COLO829 (cell line): ENCODE measurements at regions not wholly inside any gene's neighbourhood (a gene's known extent, or its start where the extent isn't known, plus 50 kb on each side); places are given as distances from the start of the nearest gene placed in this dataset.
"Not testable (repeated sequence)": the region's sequence is repeated elsewhere in the genome, so short reads cannot be mapped to it uniquely, and the experiment has no call there.

ENCODE experiments used
- DNase-seq: peaks from one replicate; pipeline ENCODE4 v3.0.0; 2012; ENCODE audit warnings: low spot score

DNA sequence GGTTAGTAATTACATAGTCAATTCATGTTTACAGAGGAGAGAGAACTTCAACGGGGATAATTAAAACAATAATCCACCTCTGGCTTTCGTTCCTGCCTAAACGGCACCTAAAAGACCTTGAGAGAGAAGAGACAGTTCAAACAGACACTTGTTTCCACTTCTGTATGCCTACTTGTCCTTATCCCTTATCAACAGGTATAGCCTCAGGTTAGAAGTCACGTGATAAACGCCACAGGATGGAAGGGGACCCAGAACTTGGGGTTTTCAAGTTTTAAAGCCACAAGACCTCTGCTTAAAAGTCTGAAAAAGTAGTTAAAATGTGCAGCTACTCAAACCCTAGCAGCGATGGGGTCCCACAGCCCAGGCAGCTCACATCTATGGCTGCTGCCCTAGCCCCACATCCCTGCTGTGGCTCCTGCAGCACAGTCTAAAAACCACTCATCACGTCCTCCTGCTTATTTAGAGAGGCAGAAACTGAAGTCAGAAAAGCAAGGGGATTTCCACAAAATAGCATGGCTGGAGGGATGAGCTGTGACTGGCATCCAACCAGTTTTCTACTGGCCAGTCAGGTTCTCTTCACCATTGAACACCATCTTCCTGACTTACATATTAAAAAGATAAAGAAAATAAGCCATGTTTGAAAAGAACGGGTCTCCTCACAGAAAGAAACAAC is 51.2 kb upstream of the SEC16B start:
- no peak for DNase-seq

- no peak for DNase-seq
Measured at GRCh38 chr1:178021950-178022349, 52.1 kb upstream of the SEC16B start.

DNA sequence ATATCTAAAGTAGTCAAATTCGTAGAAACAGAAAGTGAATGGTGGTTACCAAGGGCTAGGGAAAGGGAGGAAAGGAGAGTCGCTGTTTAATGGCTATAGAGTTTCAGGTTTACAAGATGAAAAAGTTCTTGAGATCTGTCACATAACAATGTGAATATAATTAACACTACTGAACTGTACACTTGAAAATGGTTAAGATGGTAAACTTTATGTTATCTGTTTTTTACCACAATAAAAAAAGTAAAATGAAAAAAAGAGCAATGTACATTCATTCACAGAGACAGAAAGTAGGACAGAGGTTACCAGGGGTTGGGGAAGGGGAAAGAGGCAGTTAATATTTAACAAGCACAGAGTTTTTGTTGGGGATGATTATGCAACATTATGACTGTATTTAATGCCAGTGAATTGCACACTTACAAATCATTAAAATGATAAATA is 53.3 kb upstream of the SEC16B start:
- no peak for DNase-seq

DNA sequence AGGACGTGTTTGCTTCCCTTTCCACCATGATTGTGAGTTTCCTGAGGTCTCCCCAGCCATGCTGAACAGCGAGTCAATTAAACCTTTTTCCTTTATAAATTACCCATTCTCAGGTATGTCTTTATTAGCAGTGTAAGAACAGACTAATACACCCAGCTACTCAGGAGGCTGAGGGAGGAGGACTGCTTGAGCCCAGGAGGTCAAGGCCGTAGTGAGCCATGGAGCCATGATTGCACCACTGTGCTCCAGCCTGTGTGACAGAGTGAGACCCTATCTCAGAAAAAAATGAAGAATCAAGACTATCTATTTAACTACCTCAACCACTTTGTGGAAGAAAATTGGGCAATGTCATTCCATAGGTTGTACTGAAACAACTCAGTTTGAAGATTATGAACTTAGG is 54.6 kb upstream of the SEC16B start:
- DNase-seq: no peak

GRCh38 chr1:178025613-178026356 is 55.9 kb upstream of the SEC16B start:
- no peak for DNase-seq

- no peak for DNase-seq
Measured at GRCh38 chr1:178028841-178029481, 59.1 kb upstream of the SEC16B start.

GRCh38 chr1:178030467-178030866 is 60.6 kb upstream of the SEC16B start:
- DNase-seq: no peak

DNA sequence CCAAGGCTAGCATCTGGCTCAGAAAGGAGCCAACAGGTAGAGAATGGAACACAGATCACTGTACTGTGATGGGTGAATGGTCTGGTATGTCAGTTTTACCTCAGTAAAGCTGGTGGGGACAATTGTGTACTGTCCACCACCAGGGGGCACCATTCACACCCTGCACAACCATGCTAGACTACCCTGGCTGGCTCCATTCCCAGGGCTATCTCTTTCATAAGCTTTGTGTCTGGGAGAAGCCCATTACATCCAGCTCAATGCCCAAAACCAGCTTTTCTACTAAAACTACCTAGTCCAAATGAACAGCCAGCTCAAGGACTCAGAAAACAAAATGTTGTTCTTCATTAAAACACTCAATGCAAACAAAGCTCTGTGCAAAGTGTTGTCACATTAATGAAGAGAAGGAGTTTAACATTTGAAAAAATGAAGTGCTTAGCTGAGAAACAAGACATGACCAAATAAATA is 62.0 kb upstream of the RASAL2 start:
- DNase-seq: peak; percentile 93

DNA sequence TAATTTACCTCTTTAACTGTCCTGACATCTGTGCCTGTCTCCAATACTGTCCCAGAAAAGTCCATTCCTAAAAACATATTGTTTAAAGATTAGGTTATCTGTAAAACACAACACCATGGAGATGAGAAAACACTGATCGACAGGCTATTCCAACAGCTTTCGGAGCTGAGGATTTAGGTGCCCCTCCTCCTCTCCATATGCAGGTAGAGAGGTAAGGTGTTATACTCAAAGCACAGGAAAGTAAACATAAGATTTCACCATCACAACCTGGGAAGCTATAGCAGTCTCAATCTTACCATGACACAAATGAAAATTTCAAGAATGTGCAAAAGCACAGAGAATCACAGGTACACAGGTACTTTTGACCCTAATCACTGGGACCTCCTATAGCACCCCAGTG is 60.9 kb upstream of the RASAL2 start:
- DNase-seq: no peak

- DNase-seq: no peak
Measured at GRCh38 chr1:178034676-178035075, 59.2 kb upstream of the RASAL2 start.

DNA sequence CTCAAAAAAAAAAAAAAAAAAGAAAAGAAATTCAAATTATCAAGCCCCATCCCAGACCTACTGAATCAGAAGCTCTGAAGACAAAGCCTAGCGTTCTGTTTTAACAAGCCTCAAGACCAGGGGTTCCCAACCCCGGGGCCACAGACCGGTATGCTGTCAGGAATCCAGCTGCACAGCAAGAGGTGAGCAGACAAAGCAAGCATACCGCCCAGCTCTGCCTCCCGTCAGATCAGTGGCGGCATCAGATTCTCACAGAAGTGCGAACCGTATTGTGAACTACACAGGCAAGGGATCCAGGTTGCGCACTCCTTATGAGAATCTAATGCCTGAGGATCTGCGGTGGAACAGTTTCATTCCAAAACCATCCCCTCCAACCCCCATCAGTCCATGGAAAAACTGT is 57.8 kb upstream of the RASAL2 start:
- DNase-seq: no peak

DNA sequence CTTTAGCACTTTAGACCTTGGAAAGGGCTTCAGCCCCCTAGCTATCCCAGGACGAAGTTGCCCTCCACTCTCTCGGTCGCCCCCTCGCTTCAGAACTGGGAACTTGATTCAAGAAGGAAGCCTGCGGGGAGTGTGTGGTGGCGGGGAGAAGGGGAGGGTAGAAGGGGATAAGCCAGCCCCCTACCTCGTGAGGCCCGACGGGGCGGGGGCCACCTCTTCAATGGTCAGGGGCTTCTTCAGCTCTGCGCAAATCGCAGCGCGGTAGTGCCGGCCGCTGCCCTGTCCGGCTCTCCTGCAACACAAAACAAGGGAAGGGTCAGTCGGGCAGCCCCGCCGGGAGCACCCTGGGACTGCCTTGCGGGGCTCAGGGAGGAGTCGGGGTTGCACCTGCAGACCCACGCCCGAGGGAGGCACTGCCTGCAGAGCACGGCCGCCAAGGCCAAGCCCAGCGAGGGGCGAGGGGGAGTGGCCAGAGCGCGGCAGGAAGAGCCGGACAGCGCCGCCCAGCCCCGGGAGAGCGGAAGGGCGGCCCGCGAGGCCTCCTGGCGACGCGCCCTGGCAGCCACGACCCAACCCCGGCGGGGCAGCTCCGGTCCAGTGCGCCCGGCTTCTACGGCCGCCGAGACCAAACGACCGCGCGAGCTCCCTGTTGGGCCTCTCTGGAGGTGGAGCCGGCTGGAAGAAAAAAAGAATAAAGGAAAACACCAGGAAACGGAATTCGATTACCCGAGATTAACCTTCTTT is 56.2 kb upstream of the RASAL2 start:
- DNase-seq: peak; percentile 91

- DNase-seq: no peak
Measured at GRCh38 chr1:178038372-178038771, 55.5 kb upstream of the RASAL2 start.

DNA sequence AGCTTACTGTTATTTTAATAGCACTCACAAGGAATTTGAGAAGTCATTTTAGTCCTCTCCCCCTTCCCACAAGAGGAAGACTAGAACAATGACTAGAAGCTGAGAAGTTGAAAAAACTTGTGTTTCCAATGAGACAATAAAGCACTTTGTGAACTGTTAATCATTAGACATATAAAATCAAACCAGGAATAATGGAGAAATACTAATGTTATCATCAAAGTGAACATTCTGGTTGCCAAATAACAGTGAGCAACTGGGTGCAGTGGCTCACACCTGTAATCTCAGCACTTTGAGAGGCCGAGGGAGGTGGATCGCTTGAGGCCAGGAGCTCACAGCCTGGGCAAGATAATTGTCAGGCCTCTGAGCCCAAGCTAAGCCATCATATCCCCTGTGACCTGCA is 54.0 kb upstream of the RASAL2 start:
- no peak for DNase-seq

- DNase-seq: not testable (repeated sequence)
Measured at GRCh38 chr1:178043940-178044339, 50.0 kb upstream of the RASAL2 start.
